Natural killer cell (primary cell): ENCODE measurements at regions not wholly inside any gene's neighbourhood (a gene's known extent, or its start where the extent isn't known, plus 50 kb on each side); places are given as distances from the start of the nearest gene placed in this dataset.

Experiments used
- ATAC-seq, 3 donors: fragments of 150-1000 bp in 2 of 3; fragments of 200-7000 bp in 1 of 3; cut with Tn5 transposase; 1 replicate in 1 of 3; 2 replicates in 2 of 3; pipeline ENCODE4 v1.10.0; 2021; ENCODE audit warnings: mild to moderate bottlenecking in 2 of 3, moderate library complexity in 2 of 3
- DNase-seq, 2 donors: peaks; one replicate each; pipeline versions ENCODE4 v3.0.0 to v3.0.0-alpha.2; 2013 to 2021; ENCODE audit warnings: mixed read lengths in 1 of 2
- H3K27ac ChIP-seq: one replicate; pipeline ENCODE4 v1.5.1; 2013; ENCODE audit warnings: mild to moderate bottlenecking, low read length
- H3K27me3 ChIP-seq: one replicate; pipeline ENCODE4 v1.6.1; 2013; ENCODE audit warnings: low read length; ENCODE audit not compliant: control insufficient read depth, insufficient read depth
- H3K36me3 ChIP-seq: one replicate; pipeline ENCODE4 v1.6.1; 2013; ENCODE audit warnings: low read length; ENCODE audit not compliant: control insufficient read depth, insufficient read depth
- H3K4me1 ChIP-seq: one replicate; pipeline ENCODE4 v1.6.1; 2013; ENCODE audit warnings: low read length; ENCODE audit not compliant: control insufficient read depth, insufficient read depth
- H3K4me3 ChIP-seq: one replicate; pipeline ENCODE4 v1.5.1; 2013; ENCODE audit warnings: low read length
- H3K9me3 ChIP-seq: one replicate; pipeline ENCODE4 v1.6.1; 2013; ENCODE audit warnings: low read length; ENCODE audit not compliant: control insufficient read depth, insufficient read depth
- H3K27ac Mint-ChIP-seq, 2 donors: one replicate each; pipeline ENCODE4 v1.8.0; 2022; ENCODE audit warnings: mild to moderate bottlenecking in 2 of 2, mixed read lengths in 2 of 2, moderate library complexity in 1 of 2
- H3K27me3 Mint-ChIP-seq, 2 donors: one replicate each; pipeline ENCODE4 v1.8.0; 2022; ENCODE audit warnings: low read depth in 2 of 2, mixed read lengths in 2 of 2
- H3K36me3 Mint-ChIP-seq: one replicate; pipeline ENCODE4 v1.8.0; 2022; ENCODE audit warnings: mixed read lengths
- H3K4me1 Mint-ChIP-seq, 2 donors: one replicate each; pipeline ENCODE4 v1.8.0; 2022; ENCODE audit warnings: mixed read lengths in 2 of 2
- H3K4me3 Mint-ChIP-seq: one replicate; pipeline ENCODE4 v1.8.0; 2022; ENCODE audit warnings: mild to moderate bottlenecking, moderate library complexity, mixed read lengths
- H3K9me3 Mint-ChIP-seq, 2 donors: one replicate each; pipeline ENCODE4 v1.8.0; 2022; ENCODE audit warnings: mixed read lengths in 2 of 2
- WGBS: methylation state at CpG from one replicate; pipeline ENCODE4 v1.1.7; 2013; ENCODE audit warnings: missing lambda C conversion rate; ENCODE audit not compliant: insufficient coverage; 5-methylcytosine and 5-hydroxymethylcytosine counted together
- intact Hi-C: fragments of 100-400 bp; cut with micrococcal nuclease; formaldehyde crosslinking; loops from one replicate; pipeline ENCODE4 v1.14.2; 2022
- TF ChIP-seq, protein P1 (sequence below): fragments of 200-600 bp; IDR thresholded peaks from one replicate; pipeline ENCODE4 v1.8.0; 2022; ENCODE audit warnings: antibody characterized with exemption

- no peak for ATAC-seq
- no peaks in the 10 kb centered on the region for H3K27me3 Mint-ChIP-seq
- no CpG with 5 or more reads among the region's 1 CpG for WGBS
- H3K27ac ChIP-seq: no peak overlapping the region
- DNase-seq: no peak
- H3K9me3 ChIP-seq: no peaks in the 10 kb centered on the region
- intact Hi-C loops: no loop called here
- H3K27ac Mint-ChIP-seq: no peak overlapping the region
- H3K36me3 ChIP-seq: no peaks in the 10 kb centered on the region
- peaks cover 16 to 17% of the 10 kb centered on the region in 2 donors for H3K9me3 Mint-ChIP-seq
- no peak overlapping the region for H3K4me3 ChIP-seq
- TF ChIP-seq, protein P1, sequence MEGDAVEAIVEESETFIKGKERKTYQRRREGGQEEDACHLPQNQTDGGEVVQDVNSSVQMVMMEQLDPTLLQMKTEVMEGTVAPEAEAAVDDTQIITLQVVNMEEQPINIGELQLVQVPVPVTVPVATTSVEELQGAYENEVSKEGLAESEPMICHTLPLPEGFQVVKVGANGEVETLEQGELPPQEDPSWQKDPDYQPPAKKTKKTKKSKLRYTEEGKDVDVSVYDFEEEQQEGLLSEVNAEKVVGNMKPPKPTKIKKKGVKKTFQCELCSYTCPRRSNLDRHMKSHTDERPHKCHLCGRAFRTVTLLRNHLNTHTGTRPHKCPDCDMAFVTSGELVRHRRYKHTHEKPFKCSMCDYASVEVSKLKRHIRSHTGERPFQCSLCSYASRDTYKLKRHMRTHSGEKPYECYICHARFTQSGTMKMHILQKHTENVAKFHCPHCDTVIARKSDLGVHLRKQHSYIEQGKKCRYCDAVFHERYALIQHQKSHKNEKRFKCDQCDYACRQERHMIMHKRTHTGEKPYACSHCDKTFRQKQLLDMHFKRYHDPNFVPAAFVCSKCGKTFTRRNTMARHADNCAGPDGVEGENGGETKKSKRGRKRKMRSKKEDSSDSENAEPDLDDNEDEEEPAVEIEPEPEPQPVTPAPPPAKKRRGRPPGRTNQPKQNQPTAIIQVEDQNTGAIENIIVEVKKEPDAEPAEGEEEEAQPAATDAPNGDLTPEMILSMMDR: no peak
- no peaks in the 10 kb centered on the region for H3K4me1 ChIP-seq
- H3K36me3 Mint-ChIP-seq: peaks cover under 1% of the 10 kb centered on the region
- H3K27me3 ChIP-seq: no peaks in the 10 kb centered on the region
- no peaks in the 10 kb centered on the region for H3K4me1 Mint-ChIP-seq
- H3K4me3 Mint-ChIP-seq: no peak overlapping the region
Measured at GRCh38 chr4:28913466-28913865, 1806.7 kb upstream of the PCDH7 start.

GRCh38 chr4:28916585-28916984 lies 1803.6 kb upstream of the PCDH7 start:
- TF ChIP-seq, protein P1: no peak
- Histone ChIP-seq H3K36me3 (no peaks in the 10 kb centered on the region), H3K27ac (no peak overlapping the region), H3K9me3 (no peaks in the 10 kb centered on the region), H3K27me3 (no peaks in the 10 kb centered on the region), H3K4me3 (no peak overlapping the region), H3K4me1 (no peaks in the 10 kb centered on the region)
- intact Hi-C loops: no loop called here
- ATAC-seq (no peak), DNase-seq (no peak)
- Mint-ChIP-seq H3K27me3 (no peaks in the 10 kb centered on the region), H3K4me3 (no peak overlapping the region), H3K4me1 (no peaks in the 10 kb centered on the region), H3K36me3 (no peaks in the 10 kb centered on the region), H3K9me3 (peaks cover 17 to 24% of the 10 kb centered on the region in 2 donors), H3K27ac (no peak overlapping the region)
- WGBS: 88% methylated on average over 2 of the region's 2 CpGs

DNA sequence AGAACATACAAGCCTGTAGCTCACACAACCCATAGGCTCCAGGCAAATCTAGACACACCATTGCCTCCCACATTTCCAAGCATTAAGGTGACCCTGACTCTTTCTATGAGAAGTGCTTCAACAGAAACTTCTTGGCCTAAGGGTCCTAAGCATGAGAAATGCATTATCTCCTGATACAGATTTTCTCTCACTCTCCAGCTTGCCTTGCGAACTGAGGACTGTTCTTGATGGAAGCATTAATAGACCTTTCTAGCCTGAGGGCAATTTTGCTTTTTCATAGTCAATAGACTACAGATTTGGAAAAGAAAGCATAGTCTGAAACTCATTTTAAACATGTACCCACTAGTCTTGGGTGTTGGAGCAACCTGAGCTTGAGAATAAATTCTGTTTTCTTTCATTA lies 1801.3 kb upstream of the PCDH7 start:
- 75% methylated on average over 1 of the region's 1 CpG for WGBS
- Mint-ChIP-seq H3K4me1 (no peaks in the 10 kb centered on the region), H3K9me3 (peaks cover 19 to 31% of the 10 kb centered on the region in 2 donors), H3K36me3 (no peaks in the 10 kb centered on the region), H3K27me3 (no peaks in the 10 kb centered on the region), H3K27ac (no peak overlapping the region), H3K4me3 (no peak overlapping the region)
- Histone ChIP-seq H3K4me3 (no peak overlapping the region), H3K4me1 (no peaks in the 10 kb centered on the region), H3K36me3 (no peaks in the 10 kb centered on the region), H3K27me3 (no peaks in the 10 kb centered on the region), H3K27ac (no peak overlapping the region), H3K9me3 (no peaks in the 10 kb centered on the region)
- DNase-seq: no peak
- no peak for ATAC-seq
- intact Hi-C loops: no loop called here
- TF ChIP-seq, protein P1: no peak

DNA sequence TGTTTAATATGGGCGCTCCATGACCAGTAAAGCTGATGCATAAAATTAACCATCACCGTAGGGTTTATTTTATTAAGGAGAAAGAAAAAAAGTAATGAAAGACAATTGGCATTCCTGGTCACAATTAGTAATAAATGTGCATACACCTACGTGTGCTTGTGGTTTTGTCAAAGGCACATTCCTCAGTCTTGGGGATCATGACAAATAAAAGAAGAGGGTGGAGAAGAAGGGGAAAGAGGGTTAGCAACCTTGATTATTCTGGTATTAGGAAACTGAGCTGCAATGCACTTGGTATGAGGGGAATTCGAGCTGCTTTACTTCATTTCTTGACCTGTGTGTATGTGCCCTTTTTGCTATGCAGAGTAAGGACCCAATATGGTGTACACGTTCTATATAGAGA lies 1798.3 kb upstream of the PCDH7 start:
- Mint-ChIP-seq H3K4me3 (no peak overlapping the region), H3K36me3 (no peaks in the 10 kb centered on the region), H3K9me3 (peaks cover 21 to 34% of the 10 kb centered on the region in 2 donors), H3K27me3 (no peaks in the 10 kb centered on the region), H3K27ac (no peak overlapping the region), H3K4me1 (no peaks in the 10 kb centered on the region)
- no peak for DNase-seq
- Histone ChIP-seq H3K27ac (no peak overlapping the region), H3K9me3 (no peaks in the 10 kb centered on the region), H3K4me3 (no peak overlapping the region), H3K27me3 (no peaks in the 10 kb centered on the region), H3K36me3 (no peaks in the 10 kb centered on the region), H3K4me1 (no peaks in the 10 kb centered on the region)
- 62% methylated on average over 5 of the region's 5 CpGs for WGBS
- TF ChIP-seq, protein P1: no peak
- intact Hi-C loops: no loop called here
- no peak for ATAC-seq
